Uterus (tissue), 2 donors: ENCODE measurements at regions not wholly inside any gene's neighbourhood (a gene's known extent, or its start where the extent isn't known, plus 50 kb on each side); places are given as distances from the start of the nearest gene placed in this dataset.

Source experiments
- POLR2A ChIP-seq, 2 donors: fragments of 450-650 bp; IDR thresholded peaks; one replicate each; pipeline ENCODE4 v1.6.1; 2016; ENCODE audit warnings: antibody characterized with exemption in 2 of 2, mild to moderate bottlenecking in 1 of 2, moderate library complexity in 1 of 2
- TF ChIP-seq, protein P1 (sequence below), 4 experiments: fragments of 200-600 bp in 2 of 4; fragments of 450-650 bp in 2 of 4; sonication (generic) in 2 of 4; IDR thresholded peaks; one replicate each; pipeline ENCODE4 v1.5.1; 2016 to 2019; ENCODE audit warnings: antibody characterized with exemption in 4 of 4, mild to moderate bottlenecking in 2 of 4, moderate library complexity in 1 of 4

DNA sequence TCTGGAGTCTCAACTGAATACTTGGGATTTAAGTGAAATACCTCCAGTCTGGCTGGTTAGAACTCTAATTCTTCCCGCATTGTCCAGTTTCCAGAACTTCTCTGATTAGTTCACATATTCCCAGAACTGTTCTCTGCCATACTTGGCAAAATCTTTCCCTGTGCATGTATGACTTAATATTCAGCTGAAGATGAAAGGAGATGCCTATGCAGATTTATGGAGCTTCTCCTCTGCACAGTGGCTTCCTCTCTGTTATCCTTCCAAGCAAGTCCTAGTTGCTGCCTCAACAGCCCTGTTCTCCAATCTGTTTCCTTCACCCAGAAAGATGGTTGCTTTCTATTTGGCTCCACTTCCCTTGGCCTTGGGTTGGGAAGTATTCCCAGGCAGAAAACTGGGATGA, 155.4 kb upstream of the GATA6 start:
- TF ChIP-seq POLR2A (IDR thresholded peaks at IDR 0.05): no peak
- TF ChIP-seq, protein P1, sequence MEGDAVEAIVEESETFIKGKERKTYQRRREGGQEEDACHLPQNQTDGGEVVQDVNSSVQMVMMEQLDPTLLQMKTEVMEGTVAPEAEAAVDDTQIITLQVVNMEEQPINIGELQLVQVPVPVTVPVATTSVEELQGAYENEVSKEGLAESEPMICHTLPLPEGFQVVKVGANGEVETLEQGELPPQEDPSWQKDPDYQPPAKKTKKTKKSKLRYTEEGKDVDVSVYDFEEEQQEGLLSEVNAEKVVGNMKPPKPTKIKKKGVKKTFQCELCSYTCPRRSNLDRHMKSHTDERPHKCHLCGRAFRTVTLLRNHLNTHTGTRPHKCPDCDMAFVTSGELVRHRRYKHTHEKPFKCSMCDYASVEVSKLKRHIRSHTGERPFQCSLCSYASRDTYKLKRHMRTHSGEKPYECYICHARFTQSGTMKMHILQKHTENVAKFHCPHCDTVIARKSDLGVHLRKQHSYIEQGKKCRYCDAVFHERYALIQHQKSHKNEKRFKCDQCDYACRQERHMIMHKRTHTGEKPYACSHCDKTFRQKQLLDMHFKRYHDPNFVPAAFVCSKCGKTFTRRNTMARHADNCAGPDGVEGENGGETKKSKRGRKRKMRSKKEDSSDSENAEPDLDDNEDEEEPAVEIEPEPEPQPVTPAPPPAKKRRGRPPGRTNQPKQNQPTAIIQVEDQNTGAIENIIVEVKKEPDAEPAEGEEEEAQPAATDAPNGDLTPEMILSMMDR (IDR thresholded peaks at IDR 0.05): no peak
